ENCODE measurements at regions not wholly inside any gene's neighbourhood (a gene's known extent, or its start where the extent isn't known, plus 50 kb on each side); places are given as distances from the start of the nearest gene placed in this dataset.

- DNase-seq (ENCODE audit: low read depth), result no peak
Observed at GRCh38 chr4:11912886-11913285, 484.2 kb upstream of the HS3ST1 start.

GRCh38 chr4:11910812-11911211 lies 482.1 kb upstream of the HS3ST1 start:
- no peak for DNase-seq (ENCODE audit: low read depth)

GRCh38 chr4:11908712-11909111 lies 480.0 kb upstream of the HS3ST1 start:
- no peak for DNase-seq (ENCODE audit: low read depth)

DNA sequence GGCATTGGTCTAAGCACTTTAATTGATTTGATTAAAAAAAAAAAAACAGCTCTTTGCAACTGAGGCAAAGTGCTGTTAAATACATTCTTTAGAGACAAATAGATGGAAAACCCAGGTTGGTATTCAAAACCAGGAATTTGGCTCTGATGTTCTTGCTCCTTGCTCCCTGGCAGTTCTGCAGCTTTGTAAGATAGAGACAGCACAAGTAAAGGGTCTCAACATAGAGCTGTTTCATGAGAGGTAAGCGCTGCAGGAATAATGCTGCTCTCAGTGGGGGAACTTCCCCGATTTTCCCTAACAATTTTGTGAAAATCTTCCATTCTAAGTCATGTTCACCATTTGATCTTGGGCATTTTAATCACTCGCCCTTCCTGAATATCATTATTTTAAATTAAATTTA lies 479.5 kb upstream of the HS3ST1 start:
- DNase-seq (ENCODE audit: low read depth), result no peak

DNA sequence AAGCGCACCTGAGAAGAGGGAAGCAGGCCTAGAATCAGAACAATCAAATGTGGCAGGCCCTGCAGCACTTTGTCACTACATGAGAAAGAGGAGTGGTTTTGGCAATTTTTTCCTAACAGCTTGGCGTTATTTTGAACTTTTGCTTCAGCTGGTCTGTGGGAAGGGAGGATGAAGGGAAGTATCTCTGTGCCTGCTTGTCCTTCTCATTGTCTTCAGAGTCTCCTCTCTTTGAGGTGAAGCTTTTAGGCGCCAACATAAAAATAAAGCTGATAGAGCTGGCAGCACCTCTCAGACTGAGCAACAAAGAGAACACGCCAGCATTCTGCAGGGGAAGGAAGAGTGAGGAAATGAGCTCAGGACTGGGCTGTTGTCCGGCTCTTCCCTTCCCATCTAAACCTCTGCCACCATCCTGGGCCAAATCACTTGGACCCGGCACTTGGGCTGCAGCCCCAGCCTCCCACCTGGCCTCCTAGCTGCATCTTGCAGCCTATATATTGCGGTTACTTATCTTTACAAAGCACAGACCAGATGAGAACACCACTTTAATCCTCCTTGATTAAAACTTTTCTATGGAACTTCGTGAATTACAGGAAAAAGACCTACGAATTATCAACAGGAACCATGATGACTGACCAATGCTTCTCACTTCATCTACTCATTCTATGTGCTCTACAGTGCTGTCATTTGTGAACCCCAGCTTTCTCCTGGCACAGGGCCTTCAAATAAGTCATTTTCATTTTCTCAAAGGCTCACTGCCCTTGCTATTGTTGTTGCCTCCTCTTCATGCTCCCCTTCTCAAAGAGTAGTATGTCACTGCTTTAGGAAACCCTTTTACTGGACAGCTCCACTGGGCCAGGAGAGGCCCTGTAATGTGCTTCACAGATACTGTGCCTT lies 476.4 kb upstream of the HS3ST1 start:
- DNase-seq (ENCODE audit: low read depth), result no peak

DNA sequence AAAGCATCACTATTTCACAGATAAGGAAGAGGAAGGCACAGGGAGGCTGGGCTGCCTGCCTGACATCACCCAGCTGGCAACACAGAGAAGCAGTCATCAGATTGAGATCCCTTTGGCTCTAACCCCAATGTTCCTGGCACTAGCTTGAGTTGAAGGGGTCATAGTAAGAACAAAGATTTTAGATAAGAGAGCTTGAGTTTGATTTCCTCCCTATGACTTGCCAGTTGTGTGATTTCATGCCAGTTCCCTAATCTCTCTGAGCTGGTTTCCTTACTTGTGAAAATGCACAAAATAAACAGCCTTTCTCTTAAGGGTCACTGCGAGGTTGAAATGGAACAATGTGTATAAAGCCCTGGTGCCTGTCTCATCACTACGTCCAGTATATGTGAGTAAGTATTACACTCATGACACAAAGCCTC lies 475.4 kb upstream of the HS3ST1 start:
- no peak for DNase-seq (ENCODE audit: low read depth)

GRCh38 chr4:11901089-11901488 lies 472.4 kb upstream of the HS3ST1 start:
- no peak for DNase-seq (ENCODE audit: low read depth)

- DNase-seq (ENCODE audit: low read depth), result no peak
Observed at GRCh38 chr4:11900359-11900758, 471.7 kb upstream of the HS3ST1 start.

- DNase-seq (ENCODE audit: low read depth), result no peak
Observed at GRCh38 chr4:11898796-11899195, 470.1 kb upstream of the HS3ST1 start.

- no peak for DNase-seq (ENCODE audit: low read depth)
Observed at GRCh38 chr4:11895766-11896165, 467.1 kb upstream of the HS3ST1 start.

DNA sequence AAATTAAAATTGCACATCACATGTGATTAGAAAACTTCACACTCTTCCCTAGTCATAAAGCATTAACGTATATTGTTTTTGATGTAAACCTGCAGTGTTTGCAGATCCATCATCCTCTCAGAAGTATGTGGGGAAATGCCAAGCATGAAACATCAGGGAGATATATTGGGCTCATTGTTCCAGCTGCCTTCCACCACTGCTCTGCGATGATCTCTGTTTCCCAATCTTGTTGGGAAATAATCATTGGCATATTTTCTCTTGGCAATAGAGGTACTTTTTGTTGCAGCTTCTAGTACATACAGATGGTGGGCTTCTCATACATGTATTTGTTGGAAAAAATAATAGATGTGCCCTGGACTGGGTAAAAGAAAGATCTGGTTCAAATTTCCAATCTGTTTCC lies 466.3 kb upstream of the HS3ST1 start:
- no peak for DNase-seq (ENCODE audit: low read depth)

- DNase-seq (ENCODE audit: low read depth), result no peak
Observed at GRCh38 chr4:11894221-11894620, 465.5 kb upstream of the HS3ST1 start.

GRCh38 chr4:11889099-11889498 lies 460.4 kb upstream of the HS3ST1 start:
- DNase-seq (ENCODE audit: low read depth), result no peak

DNA sequence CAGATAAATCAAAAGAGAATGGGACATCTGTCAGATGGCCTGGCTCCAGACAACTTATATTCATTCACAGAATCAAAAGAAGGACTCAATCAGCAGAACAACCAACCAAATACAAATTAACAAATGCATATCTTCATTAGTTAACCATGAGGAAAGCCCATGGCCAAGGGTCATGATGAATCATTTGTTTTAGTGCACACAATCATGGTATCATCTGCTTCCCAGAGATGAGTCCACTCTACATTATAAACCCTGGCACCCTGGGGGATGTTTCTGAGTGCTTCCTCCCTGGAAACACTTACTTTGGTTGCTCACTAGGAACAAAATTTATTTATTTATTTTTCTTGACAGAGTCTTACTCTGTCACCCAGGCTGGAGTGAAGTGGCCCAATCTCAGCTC lies 453.3 kb upstream of the HS3ST1 start:
- no peak for DNase-seq (ENCODE audit: low read depth)

DNA sequence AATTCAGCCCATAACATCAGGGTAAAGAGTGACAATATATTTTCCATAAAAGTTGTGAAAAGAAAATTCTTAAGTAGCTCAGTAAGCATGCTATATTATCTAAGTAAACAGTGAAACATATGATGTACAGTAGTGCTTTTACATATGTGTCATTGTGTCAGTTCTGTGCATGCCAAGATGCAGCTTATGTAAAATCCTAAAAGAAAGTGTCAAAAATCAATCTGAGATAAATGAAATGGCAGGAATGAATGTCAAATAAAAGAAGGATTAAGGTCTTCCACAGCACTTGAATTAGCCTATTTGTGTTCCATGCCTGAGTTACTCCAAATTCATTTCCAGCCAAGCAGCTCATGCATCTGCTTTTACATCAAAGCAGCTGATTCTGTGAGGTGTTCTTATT lies 452.7 kb upstream of the HS3ST1 start:
- DNase-seq (ENCODE audit: low read depth), result no peak

GRCh38 chr4:11878241-11878640 lies 449.5 kb upstream of the HS3ST1 start:
- DNase-seq (ENCODE audit: low read depth), result no peak

GRCh38 chr4:11876104-11876503 lies 447.4 kb upstream of the HS3ST1 start:
- no peak for DNase-seq (ENCODE audit: low read depth)

DNA sequence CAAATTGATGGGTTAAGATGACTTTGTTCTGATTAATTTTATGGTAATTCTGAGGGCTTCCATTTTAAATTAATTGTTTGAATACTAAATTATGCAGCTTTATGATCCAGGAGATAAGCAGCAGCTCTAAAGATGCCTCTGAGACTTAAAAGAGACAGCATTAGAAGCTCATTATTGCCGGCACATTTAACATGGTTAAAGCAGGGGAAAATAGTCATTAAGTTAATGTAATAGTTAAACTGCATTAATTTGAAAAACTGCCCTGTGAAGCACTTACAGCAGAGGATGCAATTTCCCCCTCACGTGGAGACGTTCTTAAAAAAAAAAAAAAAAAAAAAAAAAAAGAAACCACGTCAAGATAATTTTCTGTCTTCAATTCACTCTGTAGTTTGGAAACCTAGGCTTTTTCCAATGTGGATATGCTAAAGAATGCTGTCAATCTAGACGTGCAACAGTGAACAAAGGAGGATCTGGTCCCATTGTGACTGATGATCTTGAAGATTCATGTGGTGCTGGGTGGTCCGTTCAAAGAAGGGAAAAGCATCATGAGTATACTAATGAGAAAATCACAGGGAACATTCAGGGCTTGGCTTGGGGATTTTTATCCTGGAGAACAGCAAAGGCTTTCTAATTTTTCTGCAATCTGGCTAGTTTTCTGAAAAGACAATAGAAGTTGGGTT lies 440.6 kb upstream of the HS3ST1 start:
- DNase-seq (ENCODE audit: low read depth), result no peak

- DNase-seq (ENCODE audit: low read depth), result no peak
Observed at GRCh38 chr4:11866391-11866790, 437.7 kb upstream of the HS3ST1 start.

DNA sequence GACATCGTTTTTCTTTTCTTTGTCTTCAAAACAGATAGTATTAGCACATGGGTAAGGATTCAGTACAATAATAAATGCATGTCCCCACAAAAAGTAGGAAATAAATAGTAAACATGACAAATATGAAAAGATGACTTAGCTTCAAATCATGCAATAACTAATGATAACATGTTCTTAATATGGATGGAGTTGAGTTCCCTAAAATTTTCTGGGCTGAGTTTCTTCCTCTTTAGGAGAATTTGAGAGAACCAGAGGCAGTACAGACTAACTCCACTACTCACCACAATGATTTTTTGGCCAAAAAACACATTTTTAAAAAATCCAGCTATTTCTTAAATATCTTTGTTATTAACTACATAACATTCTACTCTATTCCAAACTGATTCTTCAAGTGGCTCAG lies 432.3 kb upstream of the HS3ST1 start:
- DNase-seq (ENCODE audit: low read depth), result no peak

DNA sequence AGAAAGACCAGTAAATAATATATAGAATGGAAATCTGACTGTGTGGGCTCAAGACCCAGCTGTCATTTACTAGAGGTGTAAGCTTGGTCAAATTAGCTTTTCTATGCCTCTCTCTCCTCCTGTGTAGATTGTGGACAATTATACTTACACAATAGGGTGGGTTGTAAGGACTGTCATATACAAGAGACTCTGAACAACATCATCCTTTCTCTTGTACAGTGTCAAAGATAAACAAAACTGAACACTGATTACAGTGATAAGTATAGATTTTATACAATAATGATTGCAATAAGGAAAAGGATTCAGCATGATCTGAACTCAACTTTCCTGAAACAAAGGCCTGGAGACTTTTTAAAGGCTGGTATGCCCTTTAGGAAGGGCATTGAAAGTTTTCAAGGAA lies 429.2 kb upstream of the HS3ST1 start:
- no peak for DNase-seq (ENCODE audit: low read depth)

- no peak for DNase-seq (ENCODE audit: low read depth)
Observed at GRCh38 chr4:11847167-11847566, 418.5 kb upstream of the HS3ST1 start.

GRCh38 chr4:11843927-11844326 lies 415.2 kb upstream of the HS3ST1 start:
- no peak for DNase-seq (ENCODE audit: low read depth)

GRCh38 chr4:11843340-11843739 lies 414.6 kb upstream of the HS3ST1 start:
- no peak for DNase-seq (ENCODE audit: low read depth)

Measured in activated T-helper 9 cell treated with anti-CD3 and anti-CD28 coated beads, Interleukin-2, amount 50 U/mL, for 16 hours (primary cell).